Vagina (tissue), 2 donors: ENCODE measurements at regions not wholly inside any gene's neighbourhood (a gene's known extent, or its start where the extent isn't known, plus 50 kb on each side); places are given as distances from the start of the nearest gene placed in this dataset.

ENCODE experiments used
- DNase-seq, 2 donors: peaks; one replicate each; pipeline ENCODE4 v3.0.0-alpha.2; 2017; ENCODE audit errors: extremely low spot score in 2 of 2
- H3K27ac ChIP-seq: fragments of 200-600 bp; sonication (generic); one replicate; pipeline ENCODE4 v1.5.1; 2019
- H3K27me3 ChIP-seq: fragments of 200-600 bp; sonication (generic); one replicate; pipeline ENCODE4 v1.5.1; 2019
- H3K36me3 ChIP-seq, 2 donors: fragments of 200-600 bp; sonication (generic); one replicate each; pipeline ENCODE4 v1.5.1; 2017 to 2019
- H3K4me1 ChIP-seq: fragments of 200-600 bp; sonication (generic); one replicate; pipeline ENCODE4 v1.5.1; 2019
- H3K4me3 ChIP-seq, 2 donors: fragments of 200-600 bp; sonication (generic); 1 replicate in 1 of 2; 2 replicates in 1 of 2; pipeline ENCODE4 v1.5.1; 2016 to 2019
- H3K9me3 ChIP-seq: fragments of 200-600 bp; sonication (generic); one replicate; pipeline ENCODE4 v1.5.1; 2019
- POLR2A ChIP-seq, 2 donors: fragments of 450-650 bp; IDR thresholded peaks; one replicate each; pipeline ENCODE4 v1.6.1; 2017; ENCODE audit warnings: antibody characterized with exemption in 2 of 2, mild to moderate bottlenecking in 2 of 2, moderate library complexity in 2 of 2
- POLR2AphosphoS5 ChIP-seq, 2 donors: sonication (generic); formaldehyde crosslinking; IDR thresholded peaks; one replicate each; pipeline ENCODE4 v1.9.0; 2017; ENCODE audit warnings: antibody characterized with exemption in 2 of 2, mild to moderate bottlenecking in 2 of 2, low read depth in 1 of 2; ENCODE audit not compliant: insufficient read depth in 1 of 2
- intact Hi-C: fragments of 100-400 bp; cut with DNase I; formaldehyde crosslinking; loops from one replicate; pipeline ENCODE4 v1.15.1; 2023
- TF ChIP-seq, protein P1 (sequence below), 3 experiments: fragments of 450-650 bp in 2 of 3; fragments of 200-600 bp in 1 of 3; sonication (generic) in 1 of 3; IDR thresholded peaks; one replicate each; pipeline ENCODE4 v1.5.1; 2017 to 2019; ENCODE audit warnings: antibody characterized with exemption in 3 of 3, mild to moderate bottlenecking in 2 of 3, moderate library complexity in 2 of 3

DNA sequence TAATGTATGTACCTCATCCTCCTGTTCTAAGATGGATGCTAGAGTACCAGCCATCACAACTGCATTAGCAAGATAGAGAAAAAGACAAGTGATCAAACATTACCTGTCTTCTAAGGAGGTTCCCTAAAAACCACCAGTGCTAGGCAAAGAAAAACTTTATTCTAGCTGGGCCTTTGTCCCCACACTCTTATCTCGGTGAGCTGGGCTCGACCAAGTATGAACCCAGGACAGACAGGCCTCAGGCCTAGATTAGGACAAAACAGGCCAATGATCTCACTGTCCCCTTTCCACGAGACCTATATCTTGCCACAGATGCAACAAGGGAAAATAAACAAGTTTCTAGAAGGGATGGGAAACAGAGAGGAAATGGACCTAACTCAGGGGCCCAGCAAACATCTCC lies 127.6 kb upstream of the PKDCC start:
- DNase-seq, result no peak
- H3K4me1 ChIP-seq, result peaks cover 11% of the 10 kb centered on the region
- TF ChIP-seq POLR2A (IDR thresholded peaks at IDR 0.05) (no peak), POLR2AphosphoS5 (IDR thresholded peaks at IDR 0.05; ENCODE audit: insufficient read depth in 1 of 2, low read depth in 1 of 2) (no peak)
- TF ChIP-seq, protein P1, sequence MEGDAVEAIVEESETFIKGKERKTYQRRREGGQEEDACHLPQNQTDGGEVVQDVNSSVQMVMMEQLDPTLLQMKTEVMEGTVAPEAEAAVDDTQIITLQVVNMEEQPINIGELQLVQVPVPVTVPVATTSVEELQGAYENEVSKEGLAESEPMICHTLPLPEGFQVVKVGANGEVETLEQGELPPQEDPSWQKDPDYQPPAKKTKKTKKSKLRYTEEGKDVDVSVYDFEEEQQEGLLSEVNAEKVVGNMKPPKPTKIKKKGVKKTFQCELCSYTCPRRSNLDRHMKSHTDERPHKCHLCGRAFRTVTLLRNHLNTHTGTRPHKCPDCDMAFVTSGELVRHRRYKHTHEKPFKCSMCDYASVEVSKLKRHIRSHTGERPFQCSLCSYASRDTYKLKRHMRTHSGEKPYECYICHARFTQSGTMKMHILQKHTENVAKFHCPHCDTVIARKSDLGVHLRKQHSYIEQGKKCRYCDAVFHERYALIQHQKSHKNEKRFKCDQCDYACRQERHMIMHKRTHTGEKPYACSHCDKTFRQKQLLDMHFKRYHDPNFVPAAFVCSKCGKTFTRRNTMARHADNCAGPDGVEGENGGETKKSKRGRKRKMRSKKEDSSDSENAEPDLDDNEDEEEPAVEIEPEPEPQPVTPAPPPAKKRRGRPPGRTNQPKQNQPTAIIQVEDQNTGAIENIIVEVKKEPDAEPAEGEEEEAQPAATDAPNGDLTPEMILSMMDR (IDR thresholded peaks at IDR 0.05), result no peak
- no peak overlapping the region for H3K4me3 ChIP-seq
- H3K27me3 ChIP-seq, result no peaks in the 10 kb centered on the region
- H3K36me3 ChIP-seq, result no peaks in the 10 kb centered on the region
- intact Hi-C loops, result loop anchor here (5.0 kb wide), 1 partner anchor 48 kb away; no protein-coding TSS in a partner anchor
- H3K9me3 ChIP-seq, result no peaks in the 10 kb centered on the region
- no peak overlapping the region for H3K27ac ChIP-seq

DNA sequence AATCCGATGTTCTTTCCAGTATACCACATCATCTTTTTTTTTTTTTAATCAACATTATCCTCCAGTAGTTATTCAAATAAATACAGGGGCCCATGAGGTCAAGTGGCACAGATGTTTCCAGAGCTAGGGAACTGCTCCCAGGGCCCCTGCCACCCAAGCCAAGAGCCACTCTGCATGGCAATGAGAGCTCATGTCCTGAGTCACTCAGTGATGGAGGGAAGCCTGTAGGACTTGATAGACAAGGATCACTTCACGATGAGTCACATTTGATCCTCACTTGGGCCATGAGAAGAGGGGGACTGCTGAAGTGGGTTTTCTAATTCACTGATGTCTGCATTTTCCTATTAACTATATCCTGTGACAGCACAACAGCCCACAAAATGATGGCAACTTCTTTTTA lies 127.0 kb upstream of the PKDCC start:
- Histone ChIP-seq H3K4me1 (peaks cover 11% of the 10 kb centered on the region), H3K9me3 (no peaks in the 10 kb centered on the region), H3K36me3 (no peaks in the 10 kb centered on the region), H3K27ac (no peak overlapping the region), H3K27me3 (no peaks in the 10 kb centered on the region), H3K4me3 (no peak overlapping the region)
- intact Hi-C loops, result loop anchor here (5.0 kb wide), 1 partner anchor 49 kb away; no protein-coding TSS in a partner anchor
- DNase-seq, result no peak
- TF ChIP-seq POLR2A (IDR thresholded peaks at IDR 0.05) (no peak), POLR2AphosphoS5 (IDR thresholded peaks at IDR 0.05; ENCODE audit: insufficient read depth in 1 of 2, low read depth in 1 of 2) (no peak)
- TF ChIP-seq, protein P1 (IDR thresholded peaks at IDR 0.05), result no peak

DNA sequence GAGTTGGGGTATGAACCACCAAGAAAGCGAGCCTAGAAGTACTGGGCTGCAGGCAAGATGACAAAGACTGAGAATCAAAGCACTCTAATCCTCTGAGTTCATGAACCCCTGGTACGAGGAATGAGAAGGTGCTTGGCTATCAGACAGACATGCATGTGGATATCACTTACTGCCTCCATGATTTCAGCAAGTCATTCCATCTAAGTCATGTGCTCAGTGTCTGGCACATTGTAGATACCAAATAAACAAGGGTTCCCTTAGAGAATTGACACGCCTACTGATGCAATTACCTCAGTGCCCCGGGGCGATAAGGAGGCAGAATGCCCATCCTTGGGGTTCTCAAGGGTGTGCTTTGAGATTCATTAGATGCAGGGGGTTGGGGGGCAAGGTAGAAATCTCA lies 125.6 kb upstream of the PKDCC start:
- Histone ChIP-seq H3K27ac (no peak overlapping the region), H3K4me3 (no peak overlapping the region), H3K4me1 (peaks cover 19% of the 10 kb centered on the region), H3K27me3 (no peaks in the 10 kb centered on the region), H3K36me3 (no peaks in the 10 kb centered on the region), H3K9me3 (no peaks in the 10 kb centered on the region)
- TF ChIP-seq, protein P1 (IDR thresholded peaks at IDR 0.05), result no peak
- TF ChIP-seq POLR2A (IDR thresholded peaks at IDR 0.05) (no peak), POLR2AphosphoS5 (IDR thresholded peaks at IDR 0.05; ENCODE audit: insufficient read depth in 1 of 2, low read depth in 1 of 2) (no peak)
- intact Hi-C loops, result loop anchor here (5.0 kb wide), 1 partner anchor 50 kb away; no protein-coding TSS in a partner anchor
- DNase-seq, result no peak

DNA sequence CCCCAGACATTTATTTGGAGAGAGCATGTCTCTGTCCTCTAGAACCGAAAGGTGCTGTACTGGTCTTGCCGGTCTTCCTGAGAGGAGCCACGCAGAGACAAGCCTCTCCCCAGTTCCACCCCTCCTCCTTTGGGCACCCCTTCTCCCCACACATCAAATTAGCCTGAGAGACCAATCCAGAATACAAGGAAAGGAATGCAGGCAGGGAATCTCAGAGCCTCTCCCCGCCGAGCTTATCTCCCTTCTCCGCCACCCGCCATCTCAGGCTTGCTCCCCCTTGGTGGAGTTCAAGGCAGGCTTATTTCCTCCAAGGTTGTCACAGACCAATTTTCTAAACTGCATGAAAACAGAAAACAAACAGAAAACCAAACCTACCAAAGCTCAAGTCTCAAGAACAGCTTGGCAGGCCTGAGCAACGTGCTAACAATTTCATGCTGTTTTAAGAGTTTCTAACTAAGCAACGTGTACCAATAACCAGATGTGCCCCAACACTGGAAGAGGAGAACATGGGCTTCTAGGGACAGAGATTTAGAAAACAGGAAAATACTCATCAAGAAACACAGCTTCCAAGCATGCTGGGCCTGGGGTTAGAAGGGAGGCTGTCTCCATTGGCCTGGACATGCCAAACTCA lies 124.5 kb upstream of the PKDCC start:
- no peak overlapping the region for H3K27ac ChIP-seq
- H3K36me3 ChIP-seq, result no peaks in the 10 kb centered on the region
- H3K9me3 ChIP-seq, result no peaks in the 10 kb centered on the region
- no peak overlapping the region for H3K4me3 ChIP-seq
- TF ChIP-seq POLR2A (IDR thresholded peaks at IDR 0.05) (no peak), POLR2AphosphoS5 (IDR thresholded peaks at IDR 0.05; ENCODE audit: insufficient read depth in 1 of 2, low read depth in 1 of 2) (no peak)
- TF ChIP-seq, protein P1 (IDR thresholded peaks at IDR 0.05), result no peak
- DNase-seq, result no peak
- no peaks in the 10 kb centered on the region for H3K27me3 ChIP-seq
- H3K4me1 ChIP-seq, result peaks cover 30% of the 10 kb centered on the region
- intact Hi-C loops, result loop anchor here (5.0 kb wide), 1 partner anchor 51 kb away; no protein-coding TSS in a partner anchor

DNA sequence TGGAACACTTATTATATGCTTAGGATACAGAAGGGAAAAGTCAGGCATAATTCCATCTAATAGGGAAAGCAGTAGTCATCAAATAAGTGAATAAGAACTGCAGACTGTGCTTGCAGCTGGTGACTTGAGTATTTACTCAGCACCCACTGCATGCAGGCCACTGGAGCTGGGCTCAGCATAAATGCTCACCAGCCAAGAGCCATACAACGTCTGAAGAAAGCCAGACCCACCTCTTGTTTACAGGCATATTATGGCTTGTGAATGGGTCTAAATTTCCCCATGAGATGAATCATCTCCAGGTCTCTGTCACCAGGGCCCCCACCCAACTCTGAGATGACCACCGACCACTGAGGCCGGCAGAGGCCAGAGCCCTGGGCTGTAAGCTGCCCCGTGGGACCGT lies 123.8 kb upstream of the PKDCC start:
- DNase-seq, result no peak
- Histone ChIP-seq H3K27me3 (no peaks in the 10 kb centered on the region), H3K36me3 (no peaks in the 10 kb centered on the region), H3K4me1 (peaks cover 36% of the 10 kb centered on the region), H3K27ac (no peak overlapping the region), H3K4me3 (no peak overlapping the region), H3K9me3 (no peaks in the 10 kb centered on the region)
- intact Hi-C loops, result loop anchor here (5.0 kb wide), 1 partner anchor 52 kb away; no protein-coding TSS in a partner anchor
- TF ChIP-seq, protein P1 (IDR thresholded peaks at IDR 0.05), result no peak
- no peak for TF ChIP-seq POLR2A (IDR thresholded peaks at IDR 0.05)
- TF ChIP-seq POLR2AphosphoS5 (IDR thresholded peaks at IDR 0.05; ENCODE audit: insufficient read depth in 1 of 2, low read depth in 1 of 2), result no peak
